IMR-90 (cell line): ENCODE measurements at regions not wholly inside any gene's neighbourhood (a gene's known extent, or its start where the extent isn't known, plus 50 kb on each side); places are given as distances from the start of the nearest gene placed in this dataset.
A peak's percentile ranks its signal among the peaks of the same experiment; 100 is the strongest.

Experiments used
- ATAC-seq: fragments of 200-7000 bp; cut with Tn5 transposase; 2 replicates; pipeline ENCODE4 v1.9.1; 2020; ENCODE audit warnings: low read depth, mild to moderate bottlenecking, moderate library complexity
- BruUV-seq: library from RNA; stranded (reverse); fragments of 400-500 nt; replicated peaks from 2 replicates; lab custom pipeline; 2021; lab: Mats Ljungman, UMichigan
- CTCF ChIA-PET: fragments of 300-600 bp; formaldehyde crosslinking; extraction: SDS; loops from one replicate; lab custom pipeline; 2021; ENCODE audit warnings: antibody characterized with exemption; lab: Yijun Ruan, JAX
- POLR2A ChIA-PET: fragments of 300-600 bp; sonication (Branson Sonifier 250); formaldehyde crosslinking; loops from one replicate; lab custom pipeline; 2022; ENCODE audit warnings: antibody characterized with exemption; ENCODE audit not compliant: unreplicated experiment; lab: Charles Lee
- DNase-seq: peaks from one replicate; pipeline ENCODE4 v3.0.0; 2013
- H2AFZ ChIP-seq: replicated peaks from 2 replicates; pipeline ENCODE3; 2013; ENCODE audit warnings: low read length, mild to moderate bottlenecking; ENCODE audit not compliant: poor library complexity
- H2AK5ac ChIP-seq: 2 replicates; pipeline ENCODE4 v1.6.1; 2013; ENCODE audit warnings: low read depth, low read length, inconsistent platforms
- H2AK9ac ChIP-seq: replicated peaks from 2 replicates; pipeline ENCODE3; 2013; ENCODE audit warnings: mild to moderate bottlenecking, low read depth, low read length, moderate library complexity; ENCODE audit not compliant: poor library complexity
- H2BK120ac ChIP-seq: 2 replicates; pipeline ENCODE4 v1.6.1; 2013; ENCODE audit warnings: low read depth, low read length, inconsistent platforms
- H2BK15ac ChIP-seq: 3 replicates; pipeline ENCODE4 v1.6.1; 2013; ENCODE audit warnings: low read depth, low read length, inconsistent platforms
- H2BK20ac ChIP-seq: 2 replicates; pipeline ENCODE4 v1.6.1; 2013; ENCODE audit warnings: low read depth, mild to moderate bottlenecking, inconsistent platforms, low read length, moderate library complexity
- H2BK5ac ChIP-seq: 2 replicates; pipeline ENCODE4 v1.6.1; 2013; ENCODE audit warnings: mild to moderate bottlenecking, low read depth, low read length, inconsistent platforms; ENCODE audit not compliant: poor library complexity, severe bottlenecking
- H3K14ac ChIP-seq: replicated peaks from 2 replicates; pipeline ENCODE4 v1.6.1; 2013; ENCODE audit warnings: low read depth, low read length, inconsistent platforms
- H3K18ac ChIP-seq: 2 replicates; pipeline ENCODE4 v1.6.1; 2013; ENCODE audit warnings: low read depth, low read length, control low read depth
- H3K23ac ChIP-seq: 2 replicates; pipeline ENCODE4 v1.6.1; 2013; ENCODE audit warnings: low read depth, low read length, inconsistent platforms
- H3K27ac ChIP-seq: 2 replicates; pipeline ENCODE4 v1.5.1; 2013; ENCODE audit warnings: mild to moderate bottlenecking, control low read depth, low read length; ENCODE audit not compliant: insufficient read depth
- H3K27me3 ChIP-seq: 2 replicates; pipeline ENCODE4 v1.6.1; 2013; ENCODE audit warnings: low read length; ENCODE audit not compliant: control insufficient read depth, insufficient read depth
- H3K36me3 ChIP-seq: 2 replicates; pipeline ENCODE4 v1.6.1; 2013; ENCODE audit warnings: low read length, mixed read lengths; ENCODE audit not compliant: control insufficient read depth, insufficient read depth
- H3K4ac ChIP-seq: 2 replicates; pipeline ENCODE4 v1.6.1; 2013; ENCODE audit warnings: low read depth, low read length, inconsistent platforms
- H3K4me1 ChIP-seq: 2 replicates; pipeline ENCODE4 v1.6.1; 2013; ENCODE audit warnings: low read length, mixed read lengths; ENCODE audit not compliant: control insufficient read depth, insufficient read depth
- H3K4me2 ChIP-seq: 2 replicates; pipeline ENCODE4 v1.6.1; 2013; ENCODE audit warnings: low read depth, mild to moderate bottlenecking, control low read depth, low read length, moderate library complexity
- H3K4me3 ChIP-seq: 2 replicates; pipeline ENCODE4 v1.5.1; 2013; ENCODE audit warnings: low read depth, mild to moderate bottlenecking, control low read depth, low read length, moderate library complexity; ENCODE audit not compliant: insufficient read depth
- H3K56ac ChIP-seq: 2 replicates; pipeline ENCODE4 v1.6.1; 2013; ENCODE audit warnings: low read length, inconsistent platforms; ENCODE audit not compliant: insufficient read depth; ENCODE audit errors: extremely low read depth
- H3K79me1 ChIP-seq, 2 experiments: 2 replicates each; pipeline ENCODE4 v1.6.1; 2013; ENCODE audit warnings: low read length in 2 of 2, inconsistent platforms in 1 of 2, low read depth in 1 of 2
- H3K9ac ChIP-seq: 2 replicates; pipeline ENCODE4 v1.6.1; 2013; ENCODE audit warnings: low read depth, low read length, control low read depth
- H3K9me1 ChIP-seq: 2 replicates; pipeline ENCODE4 v1.6.1; 2013; ENCODE audit warnings: low read length, inconsistent platforms; ENCODE audit not compliant: insufficient read depth
- H3K9me3 ChIP-seq: 2 replicates; pipeline ENCODE4 v1.6.1; 2013; ENCODE audit warnings: low read length; ENCODE audit not compliant: control insufficient read depth, insufficient read depth
- H4K20me1 ChIP-seq: 2 replicates; pipeline ENCODE4 v1.6.1; 2013; ENCODE audit warnings: low read length, inconsistent platforms; ENCODE audit not compliant: insufficient read depth
- H4K5ac ChIP-seq: 2 replicates; pipeline ENCODE4 v1.6.1; 2013; ENCODE audit warnings: mild to moderate bottlenecking, low read depth, low read length, control low read depth
- H4K8ac ChIP-seq, 2 experiments: 2 replicates each; pipeline ENCODE4 v1.6.1; 2013; ENCODE audit warnings: low read depth in 2 of 2, low read length in 2 of 2, control low read depth in 1 of 2, inconsistent platforms in 1 of 2
- H4K91ac ChIP-seq: 2 replicates; pipeline ENCODE4 v1.6.1; 2013; ENCODE audit warnings: low read depth, low read length, inconsistent platforms; ENCODE audit not compliant: insufficient read depth
- CHD1 ChIP-seq: IDR thresholded peaks from 2 replicates; pipeline ENCODE4 v1.6.1; 2012; ENCODE audit warnings: low read depth, low read length, improper control_type of control experiment
- FOS ChIP-seq: fragments of 150-350 bp; IDR thresholded peaks from 2 replicates; pipeline ENCODE4 v1.6.1; 2016; ENCODE audit warnings: low read depth, low read length
- MAFK ChIP-seq: IDR thresholded peaks from 2 replicates; pipeline ENCODE4 v1.6.1; 2012; ENCODE audit warnings: low read depth, low read length, improper control_type of control experiment
- NFE2L2 ChIP-seq: fragments of 150-350 bp; IDR thresholded peaks from 2 replicates; pipeline ENCODE4 v1.6.1; 2016; ENCODE audit warnings: low read depth, mild to moderate bottlenecking, low read length
- WGBS, 2 experiments: methylation state at CpG; one replicate each; pipeline versions ENCODE4 v1.1.5 to v1.1.7; 2013; ENCODE audit warnings: missing lambda C conversion rate in 2 of 2; ENCODE audit not compliant: insufficient read length in 1 of 2; ENCODE audit errors: extremely low coverage in 2 of 2; 5-methylcytosine and 5-hydroxymethylcytosine counted together
- dilution Hi-C: fragments of 300-500 bp; cut with HindIII; formaldehyde crosslinking; loops from one replicate; pipeline ENCODE4 v1.14.3; 2018; ENCODE audit warnings: low sequenced_read_pairs; ENCODE audit not compliant: unreplicated experiment
- in situ Hi-C: fragments of 300-500 bp; cut with MboI; formaldehyde crosslinking; loops from 3 replicates; pipeline ENCODE4 v1.14.3; 2019; ENCODE audit warnings: low sequenced_read_pairs, inconsistent platforms, mixed read lengths
- intact Hi-C: fragments of 100-400 bp; cut with micrococcal nuclease; formaldehyde crosslinking; loops from 2 replicates; pipeline ENCODE4 v1.10.0; 2022
- TF ChIP-seq, protein P1 (sequence below): fragments of 150-350 bp; IDR thresholded peaks from 2 replicates; pipeline ENCODE4 v1.6.1; 2017; ENCODE audit warnings: mild to moderate bottlenecking, antibody characterized with exemption, low read length, low read depth

DNA sequence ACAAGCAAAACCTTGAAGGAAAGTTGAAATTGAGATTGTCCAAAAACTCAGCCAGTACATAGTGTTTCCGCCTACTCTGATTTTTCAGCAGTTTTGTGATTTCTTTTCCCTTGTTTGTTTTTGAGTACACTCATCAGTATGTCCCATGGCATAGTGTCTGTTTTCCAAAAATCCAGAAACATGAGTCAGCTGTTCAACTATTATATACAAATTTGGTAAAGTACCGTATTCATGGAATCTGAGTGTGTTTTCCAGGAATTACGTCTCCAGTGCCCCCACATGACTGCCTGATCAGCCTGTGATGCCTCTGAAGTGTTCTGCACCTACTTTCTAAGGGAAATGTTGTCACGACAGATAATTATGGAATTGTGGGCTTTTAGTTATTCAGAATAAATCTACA, 186.8 kb downstream of the LTN1 start:
- intact Hi-C loops, result no loop called here
- H2AFZ ChIP-seq, result no peak overlapping the region
- H2AK9ac ChIP-seq, result no peak overlapping the region
- H2BK120ac ChIP-seq, result peak overlapping the region; percentile 98
- no peak overlapping the region; the same call in 1 of the 2 replicates for H3K4me2 ChIP-seq
- H3K23ac ChIP-seq, result no peak overlapping the region; the same call in 1 of the 2 replicates
- no peaks in the 10 kb centered on the region for H3K27me3 ChIP-seq
- no peak overlapping the region for H3K4me3 ChIP-seq
- H2BK20ac ChIP-seq, result no peak overlapping the region; the same call in 1 of the 2 replicates
- ATAC-seq (peak; percentile 88), DNase-seq (peak; percentile 97)
- no peak overlapping the region for H3K9ac ChIP-seq
- H3K9me1 ChIP-seq, result peaks cover 8% of the 10 kb centered on the region; the same call in 1 of the 2 replicates
- peak overlapping the region in 1 of 2 experiments; percentile 82; a peak in 2 of 4 replicates for H4K8ac ChIP-seq
- WGBS, 2 experiments, result no CpG with 5 or more reads among the region's 4 CpGs
- H4K5ac ChIP-seq, result no peak overlapping the region; the same call in 1 of the 2 replicates
- dilution Hi-C loops, result no loop called here
- H3K4ac ChIP-seq, result peak overlapping the region; percentile 98; the same call in 1 of the 2 replicates
- peaks cover 6% of the 10 kb centered on the region for H3K9me3 ChIP-seq
- no peaks in the 10 kb centered on the region for H4K20me1 ChIP-seq
- peak overlapping the region; percentile 94; the same call in 1 of the 2 replicates for H3K18ac ChIP-seq
- no peaks in the 10 kb centered on the region for H3K79me1 ChIP-seq
- no peak overlapping the region for H2AK5ac ChIP-seq
- no TSS peak for BruUV-seq
- H3K56ac ChIP-seq, result no peak overlapping the region
- ChIA-PET CTCF (interaction anchor here (1.5 kb wide), 1 partner anchor 13 kb away, joined by 5 read pairs; no protein-coding TSS in a partner anchor), POLR2A (no interaction called here)
- no peaks in the 10 kb centered on the region for H3K36me3 ChIP-seq
- H2BK15ac ChIP-seq, result no peak overlapping the region
- no peak overlapping the region for H4K91ac ChIP-seq
- H3K27ac ChIP-seq, result peak overlapping the region; percentile 86; the same call in 1 of the 2 replicates
- in situ Hi-C loops, result no loop called here
- peaks cover 12% of the 10 kb centered on the region for H3K4me1 ChIP-seq
- H2BK5ac ChIP-seq, result peak overlapping the region; percentile 78
- TF ChIP-seq NFE2L2 (peak; percentile 45; the same call in 1 of the 2 replicates), MAFK (peak; percentile 76), CHD1 (no peak), FOS (peak; percentile 91)
- TF ChIP-seq, protein P1, sequence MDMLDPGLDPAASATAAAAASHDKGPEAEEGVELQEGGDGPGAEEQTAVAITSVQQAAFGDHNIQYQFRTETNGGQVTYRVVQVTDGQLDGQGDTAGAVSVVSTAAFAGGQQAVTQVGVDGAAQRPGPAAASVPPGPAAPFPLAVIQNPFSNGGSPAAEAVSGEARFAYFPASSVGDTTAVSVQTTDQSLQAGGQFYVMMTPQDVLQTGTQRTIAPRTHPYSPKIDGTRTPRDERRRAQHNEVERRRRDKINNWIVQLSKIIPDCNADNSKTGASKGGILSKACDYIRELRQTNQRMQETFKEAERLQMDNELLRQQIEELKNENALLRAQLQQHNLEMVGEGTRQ, result peak; percentile 86
- H3K14ac ChIP-seq, result no peak overlapping the region
